GM12878 (cell line): ENCODE measurements at regions not wholly inside any gene's neighbourhood (a gene's known extent, or its start where the extent isn't known, plus 50 kb on each side); places are given as distances from the start of the nearest gene placed in this dataset.

ENCODE experiments used
- ASH2L ChIP-seq: fragments of 300-600, 200-600 bp; sonication (generic); IDR thresholded peaks from 2 replicates; pipeline ENCODE4 v1.6.1; 2017; ENCODE audit warnings: low read depth, mild to moderate bottlenecking, borderline replicate concordance
- ATF2 ChIP-seq: IDR thresholded peaks from 2 replicates; pipeline ENCODE4 v1.6.1; 2012; ENCODE audit warnings: low read length, inconsistent platforms
- CTCF ChIP-seq, 3 experiments: IDR thresholded peaks in 2 of 3; conservative IDR thresholded peaks in 1 of 3; 2 replicates each; pipeline ENCODE4 v1.5.1; 2011; ENCODE audit warnings: low read depth in 3 of 3, low read length in 3 of 3, mild to moderate bottlenecking in 3 of 3, control low read depth in 2 of 3, moderate library complexity in 2 of 3, inconsistent platforms in 1 of 3, mixed read lengths in 1 of 3; ENCODE audit not compliant: control insufficient read depth in 2 of 3, insufficient read depth in 1 of 3; ENCODE audit errors: extremely low read depth in 1 of 3
- ELK1 ChIP-seq: IDR thresholded peaks from 2 replicates; pipeline ENCODE4 v1.6.1; 2012; ENCODE audit warnings: low read depth, low read length, improper control_type of control experiment
- EZH2 ChIP-seq: IDR thresholded peaks from 2 replicates; pipeline ENCODE4 v1.6.1; 2012; ENCODE audit warnings: low read depth, mild to moderate bottlenecking, control low read depth, inconsistent platforms, low read length, borderline replicate concordance; ENCODE audit not compliant: control insufficient read depth
- JUNB ChIP-seq: IDR thresholded peaks from 2 replicates; pipeline ENCODE4 v1.6.1; 2016; ENCODE audit warnings: antibody characterized with exemption, mild to moderate bottlenecking
- RAD21 ChIP-seq: IDR thresholded peaks from 2 replicates; pipeline ENCODE4 v1.6.1; 2011; ENCODE audit warnings: mild to moderate bottlenecking, low read depth, low read length, moderate library complexity; ENCODE audit not compliant: insufficient read depth
- SRF ChIP-seq, 2 experiments: IDR thresholded peaks; 2 replicates each; pipeline ENCODE4 v1.6.1; 2011; ENCODE audit warnings: low read depth in 2 of 2, low read length in 2 of 2, mild to moderate bottlenecking in 1 of 2, moderate library complexity in 1 of 2
- SUPT20H ChIP-seq: IDR thresholded peaks from 2 replicates; pipeline ENCODE4 v1.6.1; 2011; ENCODE audit warnings: low read depth, mild to moderate bottlenecking, low read length, moderate library complexity, borderline replicate concordance; ENCODE audit not compliant: control insufficient read depth
- ZNF622 ChIP-seq: fragments of 450-650 bp; IDR thresholded peaks from 2 replicates; pipeline ENCODE4 v1.6.1; 2017; ENCODE audit warnings: mild to moderate bottlenecking, inconsistent platforms

- TF ChIP-seq ASH2L, result no peak
- TF ChIP-seq JUNB, result no peak
- no peak for TF ChIP-seq SUPT20H
- TF ChIP-seq RAD21, result no peak
- no peak for TF ChIP-seq CTCF (IDR thresholded peaks at IDR 0.05 in 2 of 3, conservative IDR thresholded peaks at IDR 0.05 in 1 of 3; ENCODE audit: control insufficient read depth in 2 of 3, extremely low read depth in 1 of 3, insufficient read depth in 1 of 3, low read depth in 3 of 3, low read length in 3 of 3)
- no peak for TF ChIP-seq SRF (IDR thresholded peaks at IDR 0.05; ENCODE audit: low read depth in 2 of 2, low read length in 2 of 2)
- no peak for TF ChIP-seq EZH2
- TF ChIP-seq ATF2, result no peak
- no peak for TF ChIP-seq ELK1
- TF ChIP-seq ZNF622, result no peak
Observed at GRCh38 chr14:31930070-31930469, 147.0 kb upstream of the ARHGAP5 start.
